Upper lobe of left lung (tissue), 4 donors: ENCODE measurements at regions not wholly inside any gene's neighbourhood (a gene's known extent, or its start where the extent isn't known, plus 50 kb on each side); places are given as distances from the start of the nearest gene placed in this dataset.

Experiments used
- CTCF ChIP-seq, 6 experiments: fragments of 450-650 bp in 4 of 6; fragments of 200-600 bp in 2 of 6; sonication (generic) in 2 of 6; IDR thresholded peaks; one replicate each; pipeline ENCODE4 v1.5.1; 2016 to 2019; ENCODE audit warnings: antibody characterized with exemption in 6 of 6
- POLR2AphosphoS5 ChIP-seq, 2 donors: sonication (generic); formaldehyde crosslinking; IDR thresholded peaks; one replicate each; pipeline ENCODE4 v1.5.1; 2017; ENCODE audit warnings: antibody characterized with exemption in 2 of 2

DNA sequence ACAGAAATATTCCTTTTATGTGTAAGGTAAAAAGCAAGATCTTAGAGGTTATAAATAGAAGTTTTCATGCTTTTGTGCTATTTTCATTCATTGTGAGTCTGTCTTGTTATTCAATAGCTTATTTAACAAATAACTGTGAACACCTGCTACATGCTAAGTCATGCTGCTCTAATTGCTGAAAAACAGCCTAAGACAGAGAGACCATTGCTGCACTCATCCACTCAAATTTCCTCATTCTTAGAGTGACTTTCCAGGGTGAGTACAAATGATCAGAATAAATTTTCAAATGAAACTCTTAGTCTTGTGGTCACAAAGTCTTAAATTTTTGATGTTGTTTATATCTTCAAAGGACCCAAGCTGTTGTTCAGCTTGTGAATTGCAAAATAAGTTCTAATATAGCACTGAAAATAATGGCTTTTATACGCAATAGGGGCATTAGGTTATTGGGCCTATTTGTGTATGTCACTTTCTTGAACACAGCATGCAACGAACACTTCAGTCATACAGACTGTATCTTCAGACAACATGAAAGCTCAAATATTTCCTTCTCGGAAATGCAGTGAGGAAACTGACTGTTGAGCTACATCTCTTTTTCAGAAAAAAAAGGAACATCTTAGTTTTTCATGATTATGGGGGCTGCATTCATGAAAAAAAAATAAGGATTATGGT is 247.9 kb upstream of the PCDH15 start:
- TF ChIP-seq POLR2AphosphoS5 (IDR thresholded peaks at IDR 0.05) (no peak), CTCF (IDR thresholded peaks at IDR 0.05) (no peak)
